ENCODE measurements at regions not wholly inside any gene's neighbourhood (a gene's known extent, or its start where the extent isn't known, plus 50 kb on each side); places are given as distances from the start of the nearest gene placed in this dataset.
"Not testable (repeated sequence)": the region's sequence is repeated elsewhere in the genome, so short reads cannot be mapped to it uniquely, and the experiment has no call there.

DNA sequence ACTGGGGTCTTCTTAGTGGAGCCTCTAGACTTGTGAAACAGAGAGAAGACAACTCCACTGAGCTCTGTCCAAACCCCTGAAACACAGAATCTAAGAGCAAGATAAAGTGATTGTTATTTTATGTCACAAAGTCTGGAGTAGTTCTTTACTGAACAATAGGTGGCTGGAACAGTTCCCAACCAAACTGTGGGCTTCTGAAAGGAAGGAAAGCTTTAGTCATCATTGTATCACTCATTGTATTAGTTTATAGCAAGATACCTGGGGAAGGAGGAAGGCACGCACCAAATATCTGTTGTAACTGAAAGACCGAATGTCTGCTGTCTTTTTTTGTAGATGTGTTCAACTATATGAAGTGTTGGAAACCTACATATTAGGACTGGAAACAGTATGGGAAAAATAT lies 284.9 kb upstream of the TBX18 start:
- DNase-seq (ENCODE audit: extremely low spot score, insufficient read length, low read depth) = no peak
- no peak for FAIRE-seq

- no peak for FAIRE-seq
Measured at GRCh38 chr6:85047818-85048217, 283.4 kb upstream of the TBX18 start.

DNA sequence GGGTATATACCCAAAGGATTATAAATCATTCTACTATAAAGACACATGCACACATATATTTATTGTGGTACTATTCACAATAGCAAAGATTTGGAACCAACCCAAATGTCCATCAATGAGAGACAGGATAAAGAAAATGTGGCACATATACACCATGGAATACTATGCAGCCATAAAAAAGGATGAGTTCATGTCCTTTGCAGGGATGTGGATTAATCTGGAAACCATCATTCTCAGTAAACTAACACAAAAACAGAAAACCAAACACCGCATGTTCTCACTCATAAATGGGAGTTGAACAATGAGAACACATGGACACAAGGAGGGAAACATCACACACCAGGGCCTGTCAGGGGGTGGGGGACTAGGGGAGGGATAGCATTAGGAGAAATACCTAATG lies 281.4 kb upstream of the TBX18 start:
- DNase-seq (ENCODE audit: extremely low spot score, insufficient read length, low read depth); FAIRE-seq: not testable (repeated sequence)

More at GRCh38 chr6:85047818-85048217, 283.4 kb upstream of the TBX18 start:
- DNase-seq (ENCODE audit: extremely low spot score, insufficient read length, low read depth) = no peak

GRCh38 chr6:85044361-85044760 lies 280.0 kb upstream of the TBX18 start:
- DNase-seq (ENCODE audit: extremely low spot score, insufficient read length, low read depth) = no peak
- FAIRE-seq = no peak

DNA sequence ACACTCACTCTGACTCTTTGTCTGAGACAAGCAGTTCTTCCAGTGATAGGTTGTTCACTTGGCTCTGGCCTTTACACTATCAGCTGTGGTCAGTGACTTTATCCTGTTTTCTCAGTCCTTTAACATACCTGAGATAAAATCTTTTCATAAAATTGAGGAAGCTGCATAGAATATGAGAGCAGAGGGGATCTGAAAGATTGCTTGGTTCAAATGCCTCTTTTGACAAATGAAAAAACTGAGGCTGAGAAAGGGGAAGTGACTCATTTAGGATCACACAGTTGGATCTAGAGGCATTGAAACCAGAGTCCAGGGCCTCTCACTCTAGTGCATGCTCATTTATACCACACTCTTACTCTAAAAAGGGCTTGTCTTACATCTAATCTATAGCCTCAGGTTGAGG lies 277.0 kb upstream of the TBX18 start:
- DNase-seq (ENCODE audit: extremely low spot score, insufficient read length, low read depth) = no peak
- FAIRE-seq = no peak

DNA sequence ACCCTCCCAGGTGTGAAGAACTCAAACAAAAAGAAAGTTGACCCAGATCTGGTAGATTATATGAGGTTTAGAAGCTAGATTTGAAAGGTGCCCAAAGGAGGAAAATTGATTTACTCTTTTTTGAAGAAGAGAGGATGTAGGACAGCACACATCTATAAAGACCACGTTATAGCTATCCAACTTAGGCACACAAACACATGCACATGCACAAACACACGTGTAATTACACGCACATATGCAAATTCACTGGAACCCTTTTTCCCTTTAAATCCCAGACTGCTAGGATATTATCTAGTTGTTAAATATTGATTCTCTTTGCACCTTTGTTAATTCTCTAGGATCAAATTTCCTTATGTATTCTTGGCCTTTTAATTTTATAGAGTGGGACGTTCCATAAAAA lies 272.8 kb upstream of the TBX18 start:
- FAIRE-seq (no peak), DNase-seq (ENCODE audit: extremely low spot score, insufficient read length, low read depth) (no peak)

GRCh38 chr6:85035766-85036165 lies 271.4 kb upstream of the TBX18 start:
- no peak for DNase-seq (ENCODE audit: extremely low spot score, insufficient read length, low read depth)
- FAIRE-seq = no peak

- DNase-seq (ENCODE audit: extremely low spot score, insufficient read length, low read depth) (no peak), FAIRE-seq (no peak)
Measured at GRCh38 chr6:85033547-85033946, 269.1 kb upstream of the TBX18 start.

DNA sequence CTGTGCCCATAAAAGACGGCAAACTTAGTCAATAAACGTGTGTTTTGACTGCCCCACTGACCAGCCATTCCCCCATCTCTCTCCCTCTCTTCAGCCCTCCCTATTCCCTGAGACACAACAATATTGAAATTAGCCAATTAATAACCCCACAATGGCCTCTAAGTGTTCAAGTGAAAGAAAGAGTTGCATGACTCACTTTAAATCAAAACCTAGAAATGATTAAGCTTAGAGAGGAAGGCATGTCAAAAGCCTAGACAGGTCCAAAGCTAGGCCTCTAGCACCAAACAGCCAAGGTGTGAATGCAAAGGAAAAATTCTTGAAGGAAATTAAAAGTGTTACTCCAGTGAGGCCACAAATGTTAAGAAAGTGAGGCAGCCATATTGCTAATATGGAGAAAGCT lies 261.6 kb upstream of the TBX18 start:
- DNase-seq (ENCODE audit: extremely low spot score, insufficient read length, low read depth) = no peak
- FAIRE-seq = no peak

DNA sequence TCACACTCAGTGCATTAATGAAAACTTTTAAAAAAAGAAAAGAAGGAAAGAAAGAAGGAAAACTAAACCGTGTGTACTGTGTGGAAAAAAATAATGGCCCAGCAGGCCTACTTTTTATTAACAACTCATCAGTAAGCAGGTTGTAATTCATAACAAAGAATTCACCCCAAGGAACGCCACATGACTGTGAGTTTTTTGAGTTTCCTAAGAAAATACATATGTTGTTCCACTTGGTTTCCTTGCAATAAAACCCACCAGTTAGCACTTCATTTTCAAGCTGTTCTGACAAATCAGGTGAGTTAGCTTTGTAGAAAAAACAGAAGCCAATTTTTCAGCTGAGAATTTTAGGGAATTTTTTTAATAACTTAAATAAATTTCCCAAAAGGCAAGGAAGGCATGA lies 259.3 kb upstream of the TBX18 start:
- DNase-seq (ENCODE audit: extremely low spot score, insufficient read length, low read depth) (no peak), FAIRE-seq (no peak)

- no peak for FAIRE-seq
- no peak for DNase-seq (ENCODE audit: extremely low spot score, insufficient read length, low read depth)
Measured at GRCh38 chr6:85017352-85017751, 253.0 kb upstream of the TBX18 start.

GRCh38 chr6:85016726-85017125 lies 252.3 kb upstream of the TBX18 start:
- DNase-seq (ENCODE audit: extremely low spot score, insufficient read length, low read depth) (no peak), FAIRE-seq (no peak)

DNA sequence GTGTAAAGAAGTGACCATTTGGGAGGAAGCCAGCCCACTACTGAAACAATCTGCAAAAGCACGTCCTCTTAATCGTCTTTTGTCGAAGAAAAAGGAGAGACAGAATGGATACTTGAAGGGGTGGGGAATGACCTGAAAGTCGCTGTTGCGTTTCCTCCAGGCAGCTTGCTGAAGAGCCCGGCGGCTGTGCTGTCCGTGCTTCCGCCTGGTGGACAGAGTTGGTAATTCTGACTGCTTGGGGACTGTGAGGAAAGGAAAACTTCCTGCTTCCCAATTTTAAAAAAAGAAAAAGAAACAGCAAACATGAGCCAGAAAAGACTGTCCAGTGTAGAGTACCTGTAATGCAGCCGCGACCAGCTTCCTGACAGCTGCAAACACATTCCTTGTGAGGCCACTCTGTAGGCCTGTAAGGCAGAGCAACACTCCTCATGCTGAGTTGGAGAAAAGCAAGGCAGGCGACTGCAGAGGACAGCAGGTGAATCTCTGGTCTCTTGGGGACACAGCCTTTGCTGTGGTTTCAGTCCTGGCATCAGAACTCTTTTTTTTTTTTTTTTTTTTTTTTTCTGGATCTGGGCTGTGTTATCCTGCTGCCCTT lies 251.1 kb upstream of the TBX18 start:
- DNase-seq (ENCODE audit: extremely low spot score, insufficient read length, low read depth) (no peak), FAIRE-seq (no peak)

- no peak for FAIRE-seq
- no peak for DNase-seq (ENCODE audit: extremely low spot score, insufficient read length, low read depth)
Measured at GRCh38 chr6:85010865-85011264, 246.5 kb upstream of the TBX18 start.

DNA sequence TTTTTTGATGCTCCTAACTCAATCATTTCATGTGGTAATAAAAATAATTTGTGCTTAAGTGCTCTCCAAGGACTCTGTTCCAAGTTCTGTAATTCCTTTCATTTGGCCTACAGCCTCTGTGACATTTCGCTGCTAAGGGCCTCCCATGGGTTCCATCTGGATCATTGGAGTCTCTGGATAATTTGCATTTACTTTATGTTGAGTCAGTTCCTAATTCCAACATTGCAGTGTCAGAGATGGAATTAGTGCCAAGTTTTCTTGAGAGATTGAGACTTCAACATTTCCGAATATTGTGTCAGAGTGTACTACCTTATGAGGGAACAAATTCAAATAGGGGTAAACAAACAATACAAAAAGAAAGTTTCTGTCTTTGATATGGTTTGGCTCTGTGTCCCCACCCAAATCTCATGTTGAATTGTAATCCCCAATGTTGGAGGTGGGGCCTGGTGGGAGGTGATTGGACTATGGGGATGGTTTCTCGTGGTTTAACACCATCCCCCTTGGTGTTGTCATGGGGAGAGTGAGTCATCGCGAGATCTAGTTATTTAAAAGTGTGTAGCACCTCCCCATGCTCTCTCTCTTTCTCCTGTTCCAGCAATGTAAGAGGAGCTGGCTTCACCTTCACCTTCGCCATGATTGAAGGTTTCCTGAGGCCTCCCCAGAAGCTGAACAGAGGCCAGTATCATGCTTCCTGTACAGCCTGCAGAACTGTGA lies 244.1 kb upstream of the TBX18 start:
- no peak for DNase-seq (ENCODE audit: extremely low spot score, insufficient read length, low read depth)

DNA sequence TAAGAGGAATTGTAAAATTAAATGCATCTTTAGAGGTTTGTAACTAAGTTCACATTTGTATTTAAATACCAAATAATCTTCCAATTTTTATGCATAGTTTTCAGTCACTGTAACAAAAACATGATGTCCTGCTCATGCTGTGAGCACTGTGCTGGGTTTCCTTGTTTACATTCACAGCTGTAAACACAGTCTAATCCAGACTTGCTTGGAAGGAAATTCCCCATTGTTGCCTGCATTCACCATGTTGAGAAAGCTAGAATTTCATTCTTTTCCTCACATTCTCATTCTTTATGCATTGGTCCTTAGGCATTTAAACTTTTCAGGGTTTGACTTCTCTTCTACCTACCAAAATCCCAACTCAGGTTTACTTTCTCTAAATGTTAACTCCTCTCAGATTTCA lies 242.0 kb upstream of the TBX18 start:
- FAIRE-seq (no peak), DNase-seq (ENCODE audit: extremely low spot score, insufficient read length, low read depth) (no peak)

More for the DNA sequence above, 244.1 kb upstream of the TBX18 start:
- FAIRE-seq = no peak

GRCh38 chr6:85005494-85005893 lies 241.1 kb upstream of the TBX18 start:
- no peak for FAIRE-seq
- no peak for DNase-seq (ENCODE audit: extremely low spot score, insufficient read length, low read depth)

GRCh38 chr6:85004361-85004995 lies 240.1 kb upstream of the TBX18 start:
- FAIRE-seq (no peak), DNase-seq (ENCODE audit: extremely low spot score, insufficient read length, low read depth) (no peak)

DNA sequence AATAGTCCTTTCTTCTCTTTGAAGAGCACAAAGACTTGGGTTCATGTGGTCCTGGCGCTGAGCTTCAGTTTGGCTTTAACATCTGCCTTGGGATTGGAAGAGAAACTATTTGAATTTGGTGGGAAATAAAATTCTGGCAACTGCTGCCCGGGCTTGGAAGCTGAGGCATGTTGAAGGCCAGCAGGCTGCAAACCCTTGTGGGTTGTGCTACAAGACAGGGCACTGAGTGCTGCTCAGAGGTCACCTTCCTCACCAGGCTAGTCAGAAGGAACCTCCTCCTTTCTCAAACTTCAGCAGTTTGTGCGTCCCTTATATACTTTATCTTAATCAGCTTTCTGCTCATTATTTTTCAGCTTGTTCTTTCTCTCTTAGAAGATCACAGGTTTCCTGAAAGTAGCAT lies 238.4 kb upstream of the TBX18 start:
- DNase-seq (ENCODE audit: extremely low spot score, insufficient read length, low read depth) (no peak), FAIRE-seq (no peak)

DNA sequence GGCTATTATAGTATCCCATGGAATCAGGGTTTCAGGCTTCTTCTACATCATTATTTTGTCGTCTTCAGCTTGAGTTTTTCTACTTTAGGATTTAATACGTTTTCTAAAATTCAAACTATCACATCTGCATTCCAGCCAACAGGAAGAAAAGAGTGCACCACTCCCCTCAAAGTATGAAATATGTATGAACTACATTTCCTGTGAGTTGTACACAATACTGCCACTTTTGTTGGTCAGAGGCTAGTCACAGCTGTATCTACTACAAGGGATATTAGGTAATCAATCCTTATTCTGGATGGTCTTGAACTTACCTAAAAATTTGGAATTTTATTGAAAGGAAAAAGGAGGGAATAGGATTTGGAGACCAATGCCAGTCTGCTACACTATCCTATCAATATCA lies 235.6 kb upstream of the TBX18 start:
- no peak for FAIRE-seq
- no peak for DNase-seq (ENCODE audit: extremely low spot score, insufficient read length, low read depth)

- no peak for FAIRE-seq
- no peak for DNase-seq (ENCODE audit: extremely low spot score, insufficient read length, low read depth)
Measured at GRCh38 chr6:84998223-84998622, 233.8 kb upstream of the TBX18 start.

DNA sequence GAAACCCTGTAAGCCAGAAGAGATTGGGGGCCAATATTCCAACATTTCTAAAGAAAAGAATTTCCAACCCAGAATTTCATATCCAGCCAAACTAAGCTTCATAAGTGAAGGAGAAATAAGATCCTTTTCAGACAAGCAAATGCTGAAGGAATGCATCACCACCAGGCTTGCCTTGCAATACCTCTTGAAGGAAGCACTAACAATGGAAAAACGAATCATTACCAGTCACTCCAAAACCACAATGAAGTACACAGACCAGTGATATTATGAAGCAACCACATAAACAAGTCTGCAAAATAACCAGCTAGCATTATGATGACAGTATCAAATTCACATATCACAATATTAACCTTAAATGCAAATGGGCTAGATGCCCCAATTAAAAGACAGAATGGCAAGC lies 224.4 kb upstream of the TBX18 start:
- not testable (repeated sequence) for FAIRE-seq; DNase-seq (ENCODE audit: extremely low spot score, insufficient read length, low read depth)

Data from GM18507 (cell line).